A673 (cell line): ENCODE measurements at regions not wholly inside any gene's neighbourhood (a gene's known extent, or its start where the extent isn't known, plus 50 kb on each side); places are given as distances from the start of the nearest gene placed in this dataset.

Experiments
- BruUV-seq: library from RNA; stranded (reverse); fragments of 400-500 nt; replicated peaks from 2 replicates; lab custom pipeline; 2021; lab: Mats Ljungman, UMichigan
- CTCF ChIA-PET: fragments of 300-600 bp; sonication (Branson Sonifier 250); formaldehyde crosslinking; loops from one replicate; lab custom pipeline; 2022; ENCODE audit warnings: antibody characterized with exemption; lab: Charles Lee
- POLR2A ChIA-PET: fragments of 300-600 bp; sonication (Branson Sonifier 250); formaldehyde crosslinking; loops from one replicate; lab custom pipeline; 2022; ENCODE audit warnings: antibody characterized with exemption; ENCODE audit not compliant: low non-redundant PET; lab: Charles Lee
- DNase-seq: peaks from one replicate; pipeline ENCODE4 v3.0.0-alpha.2; 2015; ENCODE audit warnings: low spot score
- H3K27ac ChIP-seq: fragments of 200-600 bp; sonication (generic); 2 replicates; pipeline ENCODE4 v1.5.1; 2016; ENCODE audit warnings: mixed run types, low read depth, mild to moderate bottlenecking, mixed read lengths, antibody characterized with exemption, low read length; ENCODE audit not compliant: poor library complexity, severe bottlenecking
- H3K27me3 ChIP-seq: fragments of 200-600 bp; sonication (generic); replicated peaks from 2 replicates; pipeline ENCODE4 v1.6.1; 2017; ENCODE audit warnings: mixed run types, low read depth, mild to moderate bottlenecking, mixed read lengths, antibody characterized with exemption, low read length; ENCODE audit not compliant: insufficient read depth, poor library complexity
- H3K36me3 ChIP-seq: fragments of 200-600 bp; sonication (generic); 2 replicates; pipeline ENCODE4 v1.6.1; 2016; ENCODE audit warnings: mixed run types, mild to moderate bottlenecking, mixed read lengths, antibody characterized with exemption, low read length; ENCODE audit not compliant: insufficient read depth, poor library complexity, severe bottlenecking
- H3K4me1 ChIP-seq: fragments of 200-600 bp; sonication (generic); 2 replicates; pipeline ENCODE4 v1.6.1; 2017; ENCODE audit warnings: mixed run types, mild to moderate bottlenecking, mixed read lengths, antibody characterized with exemption, low read length; ENCODE audit not compliant: insufficient read depth, poor library complexity, severe bottlenecking
- H3K4me3 ChIP-seq: fragments of 200-600 bp; sonication (generic); 2 replicates; pipeline ENCODE4 v1.5.1; 2016; ENCODE audit warnings: low read depth, mixed run types, mild to moderate bottlenecking, mixed read lengths, low read length; ENCODE audit not compliant: poor library complexity, severe bottlenecking
- H3K9me3 ChIP-seq: fragments of 200-600 bp; sonication (generic); 2 replicates; pipeline ENCODE4 v1.6.1; 2016; ENCODE audit warnings: mixed run types, low read depth, mild to moderate bottlenecking, mixed read lengths, antibody characterized with exemption, low read length; ENCODE audit not compliant: poor library complexity, severe bottlenecking
- CTCF ChIP-seq: fragments of 300-800, 200-600 bp; sonication (generic); conservative IDR thresholded peaks from 2 replicates; pipeline ENCODE4 v1.5.1; 2017; ENCODE audit warnings: low read depth, mild to moderate bottlenecking, antibody characterized with exemption, low read length, moderate library complexity, mixed read lengths
- EZH2 ChIP-seq: fragments of 200-600 bp; sonication (generic); IDR thresholded peaks from 2 replicates; pipeline ENCODE4 v1.6.1; 2017; ENCODE audit warnings: borderline replicate concordance, low read depth, mild to moderate bottlenecking, mixed read lengths, antibody characterized with exemption, low read length; ENCODE audit not compliant: poor library complexity, severe bottlenecking
- intact Hi-C: fragments of 100-400 bp; cut with micrococcal nuclease; formaldehyde crosslinking; loops from one replicate; pipeline ENCODE4 v1.10.0; 2022; ENCODE audit not compliant: unreplicated experiment

- CTCF ChIA-PET: no interaction called here
- TF ChIP-seq CTCF: peak; percentile 68
- no peak for TF ChIP-seq EZH2
- POLR2A ChIA-PET: no interaction called here
- no TSS peak for BruUV-seq
- DNase-seq: peak; percentile 71
- intact Hi-C loops: loop anchor here (10.0 kb wide), 1 partner anchor 196 kb away; no protein-coding TSS in a partner anchor
- Histone ChIP-seq H3K4me1 (no peaks in the 10 kb centered on the region), H3K27ac (no peak overlapping the region), H3K36me3 (no peaks in the 10 kb centered on the region), H3K27me3 (no peaks in the 10 kb centered on the region), H3K4me3 (no peak overlapping the region), H3K9me3 (no peaks in the 10 kb centered on the region)
Measured at GRCh38 chr5:167049043-167049663, 1242.3 kb upstream of the WWC1 start.

- no peak for TF ChIP-seq EZH2
- no peak for TF ChIP-seq CTCF
- Histone ChIP-seq H3K36me3 (no peaks in the 10 kb centered on the region), H3K4me1 (no peaks in the 10 kb centered on the region), H3K9me3 (no peaks in the 10 kb centered on the region), H3K27ac (no peak overlapping the region), H3K4me3 (no peak overlapping the region), H3K27me3 (no peaks in the 10 kb centered on the region)
- DNase-seq: no peak
- ChIA-PET POLR2A (no interaction called here), CTCF (no interaction called here)
- no TSS peak for BruUV-seq
- intact Hi-C loops: loop anchor here (10.0 kb wide), 2 partner anchors 195 to 515 kb away; no protein-coding TSS in a partner anchor
Measured at GRCh38 chr5:167049771-167050567, 1241.5 kb upstream of the WWC1 start.

GRCh38 chr5:167050568-167051401 is 1240.7 kb upstream of the WWC1 start:
- no peak overlapping the region for H3K27ac ChIP-seq
- DNase-seq: no peak
- no peaks in the 10 kb centered on the region for H3K27me3 ChIP-seq
- ChIA-PET CTCF (no interaction called here), POLR2A (no interaction called here)
- no peak overlapping the region for H3K4me3 ChIP-seq
- no peaks in the 10 kb centered on the region for H3K4me1 ChIP-seq
- intact Hi-C loops: loop anchor here (10.0 kb wide), 1 partner anchor 514 kb away; no protein-coding TSS in a partner anchor
- TF ChIP-seq EZH2 (no peak), CTCF (peak; percentile 39)
- H3K9me3 ChIP-seq: no peaks in the 10 kb centered on the region
- no TSS peak for BruUV-seq
- H3K36me3 ChIP-seq: no peaks in the 10 kb centered on the region
